Head of caudate nucleus (tissue), 42 donors: ENCODE measurements at regions not wholly inside any gene's neighbourhood (a gene's known extent, or its start where the extent isn't known, plus 50 kb on each side); places are given as distances from the start of the nearest gene placed in this dataset.
"Not testable (repeated sequence)": the region's sequence is repeated elsewhere in the genome, so short reads cannot be mapped to it uniquely, and the experiment has no call there.

Source experiments
- DNase-seq, 42 donors: peaks; one replicate each; pipeline versions ENCODE4 v3.0.0 to v3.0.0-alpha.2; 2020 to 2021; ENCODE audit warnings: mixed read lengths in 7 of 42
- intact Hi-C: fragments of 100-400 bp; cut with DNase I; formaldehyde crosslinking; loops from one replicate; pipeline ENCODE4 v1.15.0; 2022

GRCh38 chr3:144809380-144809779 lies 837.8 kb downstream of the DIPK2A start:
- intact Hi-C loops: no loop called here
- DNase-seq: no peak

- DNase-seq: peak in 1 of 42 donors; percentile 23
- intact Hi-C loops: no loop called here
Measured at GRCh38 chr3:144810160-144810559, 838.5 kb downstream of the DIPK2A start.

- no peak for DNase-seq
- intact Hi-C loops: no loop called here
Measured at GRCh38 chr3:144815655-144816054, 844.0 kb downstream of the DIPK2A start.

GRCh38 chr3:144816323-144816722 lies 844.7 kb downstream of the DIPK2A start:
- intact Hi-C loops: no loop called here
- no peak for DNase-seq

GRCh38 chr3:144818973-144819372 lies 847.4 kb downstream of the DIPK2A start:
- intact Hi-C loops: no loop called here
- DNase-seq: no peak

- intact Hi-C loops: not testable (repeated sequence)
Measured at GRCh38 chr3:144820232-144820631, 848.6 kb downstream of the DIPK2A start.

GRCh38 chr3:144820726-144821125 lies 849.1 kb downstream of the DIPK2A start:
- intact Hi-C loops: no loop called here
- DNase-seq: no peak

More at GRCh38 chr3:144820232-144820631, 848.6 kb downstream of the DIPK2A start:
- DNase-seq: not testable (repeated sequence)

GRCh38 chr3:144821583-144821982 lies 850.0 kb downstream of the DIPK2A start:
- no peak for DNase-seq
- intact Hi-C loops: no loop called here

- no peak for DNase-seq
- intact Hi-C loops: no loop called here
Measured at GRCh38 chr3:144822671-144823070, 851.0 kb downstream of the DIPK2A start.

GRCh38 chr3:144831955-144832716 lies 860.5 kb downstream of the DIPK2A start:
- DNase-seq: no peak
- intact Hi-C loops: no loop called here

GRCh38 chr3:144839991-144840390 lies 868.4 kb downstream of the DIPK2A start:
- no peak for DNase-seq

GRCh38 chr3:144840866-144841265 lies 869.2 kb downstream of the DIPK2A start:
- intact Hi-C loops: no loop called here
- DNase-seq: no peak

More at GRCh38 chr3:144839991-144840390, 868.4 kb downstream of the DIPK2A start:
- intact Hi-C loops: no loop called here

- intact Hi-C loops: no loop called here
- DNase-seq: no peak
Measured at GRCh38 chr3:144843099-144843498, 871.5 kb downstream of the DIPK2A start.

GRCh38 chr3:144852999-144853398 lies 881.4 kb downstream of the DIPK2A start:
- no peak for DNase-seq
- intact Hi-C loops: no loop called here

GRCh38 chr3:144854020-144854419 lies 882.4 kb downstream of the DIPK2A start:
- intact Hi-C loops, DNase-seq: not testable (repeated sequence)

GRCh38 chr3:144859161-144859560 lies 887.5 kb downstream of the DIPK2A start:
- no peak for DNase-seq
- intact Hi-C loops: no loop called here

GRCh38 chr3:144864646-144865045 lies 893.0 kb downstream of the DIPK2A start:
- intact Hi-C loops: no loop called here

GRCh38 chr3:144865948-144866347 lies 894.3 kb downstream of the DIPK2A start:
- no peak for DNase-seq
- intact Hi-C loops: no loop called here

More at GRCh38 chr3:144864646-144865045, 893.0 kb downstream of the DIPK2A start:
- DNase-seq: no peak

GRCh38 chr3:144866476-144866875 lies 894.9 kb downstream of the DIPK2A start:
- intact Hi-C loops: no loop called here

GRCh38 chr3:144868506-144868905 lies 896.9 kb downstream of the DIPK2A start:
- intact Hi-C loops: no loop called here
- no peak for DNase-seq

More at GRCh38 chr3:144866476-144866875, 894.9 kb downstream of the DIPK2A start:
- no peak for DNase-seq

- intact Hi-C loops: no loop called here
- DNase-seq: no peak
Measured at GRCh38 chr3:144873066-144873465, 901.4 kb downstream of the DIPK2A start.
